Liver (tissue), 7 donors: ENCODE measurements at regions not wholly inside any gene's neighbourhood (a gene's known extent, or its start where the extent isn't known, plus 50 kb on each side); places are given as distances from the start of the nearest gene placed in this dataset.

Experiments used
- DNase-seq: peaks from one replicate; pipeline ENCODE4 v3.0.0-alpha.2; 2017; ENCODE audit warnings: low spot score
- H3K27ac ChIP-seq, 2 donors: one replicate each; pipeline ENCODE4 v1.7.0; 2013; ENCODE audit warnings: inconsistent platforms in 2 of 2, low read length in 2 of 2, control low read depth in 1 of 2, low read depth in 1 of 2, mild to moderate bottlenecking in 1 of 2
- H3K27me3 ChIP-seq, 4 donors: one replicate each; pipeline versions ENCODE4 v1.6.1 to v1.7.0; 2013; ENCODE audit warnings: low read length in 3 of 4, inconsistent platforms in 1 of 4, mild to moderate bottlenecking in 1 of 4, moderate library complexity in 1 of 4; ENCODE audit not compliant: control insufficient read depth in 4 of 4, insufficient read depth in 4 of 4
- H3K36me3 ChIP-seq, 4 donors: one replicate each; pipeline versions ENCODE4 v1.6.1 to v1.7.0; 2013; ENCODE audit warnings: low read length in 3 of 4, mild to moderate bottlenecking in 3 of 4, low read depth in 1 of 4, moderate library complexity in 1 of 4; ENCODE audit not compliant: control insufficient read depth in 4 of 4, insufficient read depth in 3 of 4
- H3K4me1 ChIP-seq, 4 donors: one replicate each; pipeline versions ENCODE4 v1.6.1 to v1.7.0; 2013; ENCODE audit warnings: low read length in 3 of 4, mild to moderate bottlenecking in 3 of 4, moderate library complexity in 1 of 4; ENCODE audit not compliant: control insufficient read depth in 4 of 4, insufficient read depth in 4 of 4
- H3K4me3 ChIP-seq, 3 donors: one replicate each; pipeline versions ENCODE4 v1.6.1 to v1.7.0; 2013; ENCODE audit warnings: low read length in 3 of 3, control low read depth in 1 of 3, low read depth in 1 of 3, mild to moderate bottlenecking in 1 of 3
- H3K9ac ChIP-seq, 2 donors: one replicate each; pipeline ENCODE4 v1.7.0; 2013; ENCODE audit warnings: low read length in 2 of 2, mild to moderate bottlenecking in 2 of 2, moderate library complexity in 2 of 2, control low read depth in 1 of 2, low read depth in 1 of 2
- H3K9me3 ChIP-seq, 4 donors: one replicate each; pipeline versions ENCODE4 v1.6.1 to v1.7.0; 2013; ENCODE audit warnings: low read length in 3 of 4; ENCODE audit not compliant: control insufficient read depth in 4 of 4
- FOXA1 ChIP-seq: IDR thresholded peaks from 2 replicates; pipeline ENCODE4 v1.6.1; 2016; ENCODE audit warnings: antibody characterized with exemption
- FOXA2 ChIP-seq: IDR thresholded peaks from 2 replicates; pipeline ENCODE4 v1.6.1; 2016; ENCODE audit warnings: antibody characterized with exemption
- GABPA ChIP-seq, 2 donors: IDR thresholded peaks in 1 of 2; conservative IDR thresholded peaks in 1 of 2; 2 replicates each; pipeline ENCODE4 v1.6.1; 2016; ENCODE audit warnings: antibody characterized with exemption in 2 of 2, mild to moderate bottlenecking in 1 of 2, moderate library complexity in 1 of 2
- HNF4G ChIP-seq: IDR thresholded peaks from 2 replicates; pipeline ENCODE4 v1.6.1; 2016; ENCODE audit warnings: antibody characterized with exemption
- JUND ChIP-seq, 2 donors: IDR thresholded peaks; 2 replicates each; pipeline ENCODE4 v1.6.1; 2016; ENCODE audit warnings: antibody characterized with exemption in 2 of 2
- NR2F2 ChIP-seq: IDR thresholded peaks from 2 replicates; pipeline ENCODE4 v1.6.1; 2016; ENCODE audit warnings: antibody characterized with exemption
- REST ChIP-seq: IDR thresholded peaks from 2 replicates; pipeline ENCODE4 v1.6.1; 2016; ENCODE audit warnings: antibody characterized with exemption, mild to moderate bottlenecking
- RXRA ChIP-seq, 2 donors: IDR thresholded peaks; 2 replicates each; pipeline ENCODE4 v1.6.1; 2017 to 2018; ENCODE audit warnings: antibody characterized with exemption in 2 of 2, mild to moderate bottlenecking in 1 of 2
- SP1 ChIP-seq: IDR thresholded peaks from 2 replicates; pipeline ENCODE4 v1.6.1; 2018; ENCODE audit warnings: antibody characterized with exemption, mild to moderate bottlenecking
- YY1 ChIP-seq: IDR thresholded peaks from 2 replicates; pipeline ENCODE4 v1.6.1; 2016; ENCODE audit warnings: antibody characterized with exemption, mild to moderate bottlenecking
- ZBTB33 ChIP-seq: IDR thresholded peaks from 2 replicates; pipeline ENCODE4 v1.6.1; 2016; ENCODE audit warnings: antibody characterized with exemption
- WGBS: extraction: QIAGEN DNeasy Blood & Tissue Kit; methylation state at CpG from one replicate; pipeline ENCODE4 v1.1.7; 2013; 5-methylcytosine and 5-hydroxymethylcytosine counted together
- TF ChIP-seq, protein P1 (sequence below): IDR thresholded peaks from 2 replicates; pipeline ENCODE4 v1.6.1; 2016; ENCODE audit warnings: antibody characterized with exemption
- TF ChIP-seq, protein P2 (sequence below): IDR thresholded peaks from 2 replicates; pipeline ENCODE4 v1.6.1; 2016; ENCODE audit warnings: antibody characterized with exemption
- donor health status: healthy.
- donor health status: healthy.
- donor health status: healthy.
- donor health status: healthy.

DNA sequence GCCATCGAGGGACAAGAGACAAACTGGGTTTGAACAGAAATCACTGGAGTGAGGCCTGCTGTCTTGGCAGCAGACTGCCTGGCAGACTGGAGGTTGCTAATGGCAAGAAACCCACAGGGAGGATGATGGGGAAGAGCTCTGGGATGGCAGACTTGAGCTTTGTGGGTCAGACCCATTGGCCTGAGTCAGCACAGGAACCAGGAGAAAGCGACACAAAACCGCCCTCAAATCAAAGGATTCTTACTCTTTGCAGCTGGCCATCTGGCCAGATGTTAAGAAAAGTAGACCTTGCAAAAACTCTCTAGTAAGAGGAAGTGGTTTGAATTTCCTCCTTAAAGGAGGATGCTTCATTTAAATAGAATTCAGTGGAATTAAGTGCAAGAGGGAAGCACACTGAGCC, 195.2 kb upstream of the JUN start (continued):
- TF ChIP-seq REST: no peak

- no peak for DNase-seq
- Histone ChIP-seq H3K36me3 (no peaks in the 10 kb centered on the region), H3K9me3 (no peaks in the 10 kb centered on the region), H3K27me3 (no peaks in the 10 kb centered on the region), H3K4me1 (peaks cover 0 to 19% (median 13%) of the 10 kb centered on the region in 4 donors), H3K27ac (no peak overlapping the region), H3K4me3 (no peak overlapping the region), H3K9ac (no peak overlapping the region)
- WGBS: 97% methylated on average over 3 of the region's 3 CpGs
- no peak for TF ChIP-seq RXRA (IDR thresholded peaks at IDR 0.05)
- no peak for TF ChIP-seq ZBTB33
- TF ChIP-seq REST: no peak
- TF ChIP-seq SP1: no peak
- TF ChIP-seq HNF4G: no peak
- TF ChIP-seq YY1: no peak
- TF ChIP-seq NR2F2: no peak
- TF ChIP-seq JUND (IDR thresholded peaks at IDR 0.05): no peak
- TF ChIP-seq, protein P1, sequence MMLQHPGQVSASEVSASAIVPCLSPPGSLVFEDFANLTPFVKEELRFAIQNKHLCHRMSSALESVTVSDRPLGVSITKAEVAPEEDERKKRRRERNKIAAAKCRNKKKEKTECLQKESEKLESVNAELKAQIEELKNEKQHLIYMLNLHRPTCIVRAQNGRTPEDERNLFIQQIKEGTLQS: no peak
- no peak for TF ChIP-seq FOXA1
- TF ChIP-seq GABPA (IDR thresholded peaks at IDR 0.05 in 1 of 2, conservative IDR thresholded peaks at IDR 0.05 in 1 of 2): no peak
- TF ChIP-seq, protein P2, sequence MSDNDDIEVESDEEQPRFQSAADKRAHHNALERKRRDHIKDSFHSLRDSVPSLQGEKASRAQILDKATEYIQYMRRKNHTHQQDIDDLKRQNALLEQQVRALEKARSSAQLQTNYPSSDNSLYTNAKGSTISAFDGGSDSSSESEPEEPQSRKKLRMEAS: no peak
- no peak for TF ChIP-seq FOXA2
Observed at GRCh38 chr1:58979677-58980076, 195.8 kb upstream of the JUN start.
